Breast epithelium (tissue), 3 donors: ENCODE measurements at regions not wholly inside any gene's neighbourhood (a gene's known extent, or its start where the extent isn't known, plus 50 kb on each side); places are given as distances from the start of the nearest gene placed in this dataset.

Experiments used
- POLR2A ChIP-seq: fragments of 450-650 bp; IDR thresholded peaks from one replicate; pipeline ENCODE4 v1.6.1; 2016; ENCODE audit warnings: antibody characterized with exemption, mild to moderate bottlenecking, moderate library complexity
- TF ChIP-seq, protein P1 (sequence below), 3 donors: fragments of 450-650 bp; IDR thresholded peaks; one replicate each; pipeline ENCODE4 v1.5.1; 2016 to 2017; ENCODE audit warnings: antibody characterized with exemption in 3 of 3, mild to moderate bottlenecking in 3 of 3, moderate library complexity in 3 of 3

DNA sequence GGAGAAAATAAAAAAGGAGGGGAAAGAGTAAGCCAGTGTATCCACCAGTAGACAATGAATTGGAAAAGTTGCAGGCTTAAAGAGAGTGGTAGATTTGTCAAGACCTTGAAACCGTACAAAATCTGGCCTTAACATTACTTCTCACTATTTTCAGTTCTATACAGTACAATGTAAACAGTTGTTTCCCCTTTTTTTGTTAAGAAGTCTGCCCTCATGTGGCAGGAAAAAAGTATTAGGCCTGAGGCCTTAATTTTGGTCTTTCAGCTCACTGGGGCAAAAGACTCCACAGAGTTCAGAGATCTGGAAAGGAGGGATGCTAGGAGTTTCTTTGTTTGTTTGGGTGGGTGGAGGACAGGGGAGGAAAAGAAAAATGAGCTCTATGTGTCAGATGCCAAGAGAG is 92.8 kb upstream of the CCDC160 start:
- TF ChIP-seq, protein P1, sequence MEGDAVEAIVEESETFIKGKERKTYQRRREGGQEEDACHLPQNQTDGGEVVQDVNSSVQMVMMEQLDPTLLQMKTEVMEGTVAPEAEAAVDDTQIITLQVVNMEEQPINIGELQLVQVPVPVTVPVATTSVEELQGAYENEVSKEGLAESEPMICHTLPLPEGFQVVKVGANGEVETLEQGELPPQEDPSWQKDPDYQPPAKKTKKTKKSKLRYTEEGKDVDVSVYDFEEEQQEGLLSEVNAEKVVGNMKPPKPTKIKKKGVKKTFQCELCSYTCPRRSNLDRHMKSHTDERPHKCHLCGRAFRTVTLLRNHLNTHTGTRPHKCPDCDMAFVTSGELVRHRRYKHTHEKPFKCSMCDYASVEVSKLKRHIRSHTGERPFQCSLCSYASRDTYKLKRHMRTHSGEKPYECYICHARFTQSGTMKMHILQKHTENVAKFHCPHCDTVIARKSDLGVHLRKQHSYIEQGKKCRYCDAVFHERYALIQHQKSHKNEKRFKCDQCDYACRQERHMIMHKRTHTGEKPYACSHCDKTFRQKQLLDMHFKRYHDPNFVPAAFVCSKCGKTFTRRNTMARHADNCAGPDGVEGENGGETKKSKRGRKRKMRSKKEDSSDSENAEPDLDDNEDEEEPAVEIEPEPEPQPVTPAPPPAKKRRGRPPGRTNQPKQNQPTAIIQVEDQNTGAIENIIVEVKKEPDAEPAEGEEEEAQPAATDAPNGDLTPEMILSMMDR (IDR thresholded peaks at IDR 0.05) = no peak
- no peak for TF ChIP-seq POLR2A
